H1 (cell line): ENCODE measurements at regions not wholly inside any gene's neighbourhood (a gene's known extent, or its start where the extent isn't known, plus 50 kb on each side); places are given as distances from the start of the nearest gene placed in this dataset.

ENCODE experiments used
- CTCF ChIA-PET: fragments of 300-600 bp; sonication (Branson Sonifier 250); formaldehyde crosslinking; loops from one replicate; lab custom pipeline; 2021; ENCODE audit not compliant: partially characterized antibody; lab: Charles Lee
- POLR2A ChIA-PET: fragments of 300-600 bp; sonication (Branson Sonifier 250); formaldehyde crosslinking; loops from one replicate; lab custom pipeline; 2021; ENCODE audit warnings: inconsistent platforms; ENCODE audit not compliant: partially characterized antibody; lab: Charles Lee
- DNase-seq, 2 experiments: peaks; one replicate each; pipeline versions ENCODE4 v3.0.0 to v3.0.0-alpha.2; 2010 to 2022; ENCODE audit warnings: low spot score in 2 of 2, low read depth in 1 of 2, mixed read lengths in 1 of 2
- FAIRE-seq: peaks from 2 replicates; lab custom pipeline; 2011; peaks lifted over from hg19 to GRCh38; lab: Jason Lieb, UNC
- H2AFZ ChIP-seq: 2 replicates; pipeline ENCODE4 v1.8.1; 2012; ENCODE audit warnings: low read length, inconsistent platforms
- H2AK5ac ChIP-seq: 2 replicates; pipeline ENCODE4 v1.6.1; 2013; ENCODE audit warnings: low read depth, low read length
- H2BK120ac ChIP-seq: replicated peaks from 2 replicates; pipeline ENCODE3; 2013; ENCODE audit warnings: low read depth, low read length, inconsistent platforms
- H2BK12ac ChIP-seq: 2 replicates; pipeline ENCODE4 v1.6.1; 2013; ENCODE audit warnings: low read depth, low read length
- H2BK15ac ChIP-seq: 2 replicates; pipeline ENCODE4 v1.6.1; 2013; ENCODE audit warnings: low read length
- H2BK20ac ChIP-seq: 2 replicates; pipeline ENCODE4 v1.6.1; 2013; ENCODE audit warnings: low read length
- H2BK5ac ChIP-seq: 2 replicates; pipeline ENCODE4 v1.6.1; 2013; ENCODE audit warnings: low read depth, low read length
- H3K14ac ChIP-seq: 2 replicates; pipeline ENCODE4 v1.6.1; 2013; ENCODE audit warnings: inconsistent platforms; ENCODE audit not compliant: insufficient read length
- H3K18ac ChIP-seq: 2 replicates; pipeline ENCODE4 v1.6.1; 2013; ENCODE audit warnings: low read length; ENCODE audit errors: extremely low read depth
- H3K23ac ChIP-seq: 2 replicates; pipeline ENCODE4 v1.6.1; 2013; ENCODE audit warnings: inconsistent platforms; ENCODE audit not compliant: insufficient read length
- H3K23me2 ChIP-seq: 2 replicates; pipeline ENCODE4 v1.6.1; 2013; ENCODE audit warnings: low read depth, low read length
- H3K27ac ChIP-seq: 2 replicates; pipeline ENCODE4 v1.6.1; 2011; ENCODE audit warnings: low read depth, low read length, inconsistent platforms
- H3K27me3 ChIP-seq, 4 experiments: replicated peaks in 1 of 4; 1 replicate in 1 of 4; 2 replicates in 3 of 4; pipeline versions ENCODE4 v1.6.1 to v1.8.1; 2011 to 2013; ENCODE audit warnings: low read length in 3 of 4, mild to moderate bottlenecking in 3 of 4, inconsistent platforms in 2 of 4, mixed read lengths in 2 of 4, moderate library complexity in 1 of 4; ENCODE audit not compliant: control insufficient read depth in 3 of 4, insufficient read depth in 3 of 4; ENCODE audit errors: extremely low read depth in 1 of 4
- H3K36me3 ChIP-seq, 4 experiments: 2 replicates each; pipeline versions ENCODE4 v1.6.1 to v1.8.1; 2011 to 2013; ENCODE audit warnings: mild to moderate bottlenecking in 4 of 4, low read length in 3 of 4, moderate library complexity in 2 of 4, control low read depth in 1 of 4, inconsistent platforms in 1 of 4; ENCODE audit not compliant: insufficient read depth in 4 of 4, control insufficient read depth in 2 of 4
- H3K4ac ChIP-seq: replicated peaks from 2 replicates; pipeline ENCODE3; 2013; ENCODE audit warnings: low read length, low read depth, mixed read lengths, inconsistent platforms; ENCODE audit not compliant: insufficient read length
- H3K4me1 ChIP-seq, 4 experiments: replicated peaks in 1 of 4; 1 replicate in 1 of 4; 2 replicates in 3 of 4; pipeline versions ENCODE4 v1.6.1 to v1.8.1; 2011 to 2013; ENCODE audit warnings: low read length in 3 of 4, inconsistent platforms in 2 of 4, mixed read lengths in 1 of 4; ENCODE audit not compliant: insufficient read depth in 4 of 4, control insufficient read depth in 3 of 4
- H3K4me2 ChIP-seq, 2 experiments: 2 replicates each; pipeline versions ENCODE4 v1.6.1 to v1.8.1; 2011 to 2013; ENCODE audit warnings: low read depth in 2 of 2, low read length in 2 of 2, control low read depth in 1 of 2, inconsistent platforms in 1 of 2, mild to moderate bottlenecking in 1 of 2; ENCODE audit not compliant: insufficient read depth in 1 of 2
- H3K4me3 ChIP-seq, 4 experiments: fragments of 200-600, 300-600 bp in 1 of 4; sonication (generic), shearing (Covaris generic), sonication (Bioruptor Twin) in 1 of 4; 2 replicates each; pipeline versions ENCODE4 v1.5.1 to v1.8.1; 2011 to 2016; ENCODE audit warnings: low read length in 4 of 4, low read depth in 3 of 4, control low read depth in 2 of 4, inconsistent platforms in 2 of 4, mild to moderate bottlenecking in 2 of 4, mixed read lengths in 1 of 4, moderate library complexity in 1 of 4; ENCODE audit not compliant: insufficient read depth in 2 of 4; ENCODE audit errors: extremely low read depth in 1 of 4
- H3K56ac ChIP-seq: replicated peaks from 2 replicates; pipeline ENCODE3; 2013; ENCODE audit warnings: low read depth, mild to moderate bottlenecking, mixed read lengths, low read length, inconsistent platforms; ENCODE audit not compliant: insufficient read length
- H3K79me1 ChIP-seq: 2 replicates; pipeline ENCODE4 v1.6.1; 2013; ENCODE audit warnings: low read depth, low read length, control low read depth
- H3K79me2 ChIP-seq, 2 experiments: 2 replicates each; pipeline versions ENCODE4 v1.6.1 to v1.8.1; 2012 to 2013; ENCODE audit warnings: low read length in 2 of 2, mild to moderate bottlenecking in 2 of 2, inconsistent platforms in 1 of 2; ENCODE audit not compliant: insufficient read depth in 2 of 2, control insufficient read depth in 1 of 2
- H3K9ac ChIP-seq, 4 experiments: replicated peaks in 1 of 4; 1 replicate in 1 of 4; 2 replicates in 3 of 4; pipeline versions ENCODE4 v1.6.1 to v1.8.1; 2011 to 2013; ENCODE audit warnings: low read depth in 3 of 4, low read length in 3 of 4, control low read depth in 2 of 4, mild to moderate bottlenecking in 2 of 4, moderate library complexity in 2 of 4, inconsistent platforms in 1 of 4; ENCODE audit errors: extremely low read depth in 1 of 4
- H3K9me3 ChIP-seq, 2 experiments: 2 replicates each; pipeline versions ENCODE4 v1.6.1 to v1.8.1; 2012 to 2013; ENCODE audit warnings: mild to moderate bottlenecking in 2 of 2, moderate library complexity in 2 of 2, control low read depth in 1 of 2, inconsistent platforms in 1 of 2, low read depth in 1 of 2, low read length in 1 of 2, mixed read lengths in 1 of 2; ENCODE audit not compliant: insufficient read depth in 2 of 2
- H4K20me1 ChIP-seq, 2 experiments: replicated peaks in 1 of 2; 2 replicates each; pipeline versions ENCODE3 to v1.8.1; 2011 to 2013; ENCODE audit warnings: inconsistent platforms in 2 of 2, low read length in 2 of 2, mild to moderate bottlenecking in 1 of 2; ENCODE audit not compliant: insufficient read depth in 2 of 2, control insufficient read depth in 1 of 2
- H4K5ac ChIP-seq: 2 replicates; pipeline ENCODE4 v1.6.1; 2013; ENCODE audit warnings: low read length, low read depth, mixed read lengths, inconsistent platforms; ENCODE audit not compliant: insufficient read length
- H4K8ac ChIP-seq: 2 replicates; pipeline ENCODE4 v1.8.0; 2013; ENCODE audit warnings: mild to moderate bottlenecking, moderate library complexity, low read length, inconsistent platforms; ENCODE audit not compliant: insufficient read depth; ENCODE audit errors: extremely low read depth
- H4K91ac ChIP-seq: replicated peaks from 2 replicates; pipeline ENCODE3; 2013; ENCODE audit warnings: low read length, mixed read lengths, inconsistent platforms; ENCODE audit not compliant: insufficient read length
- BRCA1 ChIP-seq: IDR thresholded peaks from 2 replicates; pipeline ENCODE4 v1.6.1; 2012; ENCODE audit warnings: low read depth, low read length, improper control_type of control experiment
- GABPA ChIP-seq: IDR thresholded peaks from 2 replicates; pipeline ENCODE4 v1.6.1; 2011; ENCODE audit warnings: mild to moderate bottlenecking, low read length, moderate library complexity, borderline replicate concordance; ENCODE audit not compliant: insufficient read depth
- HDAC2 ChIP-seq, 2 experiments: fragments of 300-600 bp in 1 of 2; sonication (generic) in 1 of 2; IDR thresholded peaks; 2 replicates each; pipeline ENCODE4 v1.6.1; 2011 to 2012; ENCODE audit warnings: low read depth in 2 of 2, low read length in 2 of 2, mild to moderate bottlenecking in 2 of 2, moderate library complexity in 2 of 2, borderline replicate concordance in 1 of 2, inconsistent platforms in 1 of 2
- HDAC6 ChIP-seq: IDR thresholded peaks from one replicate; pipeline ENCODE4 v1.7.1; 2012; ENCODE audit warnings: low read depth, mild to moderate bottlenecking, inconsistent platforms, low read length, moderate library complexity
- RXRA ChIP-seq: IDR thresholded peaks from 2 replicates; pipeline ENCODE4 v1.6.1; 2011; ENCODE audit warnings: low read depth, mild to moderate bottlenecking, low read length, moderate library complexity; ENCODE audit not compliant: insufficient read depth
- SIX5 ChIP-seq: IDR thresholded peaks from 2 replicates; pipeline ENCODE4 v1.6.1; 2011; ENCODE audit warnings: mild to moderate bottlenecking, low read depth, low read length
- TCF12 ChIP-seq: IDR thresholded peaks from 2 replicates; pipeline ENCODE4 v1.6.1; 2011; ENCODE audit warnings: low read depth, mild to moderate bottlenecking, low read length
- WGBS, 2 experiments: shearing (Covaris generic) in 1 of 2; methylation state at CpG; one replicate each; pipeline versions ENCODE4 v1.1.6 to v1.1.7; 2013 to 2015; ENCODE audit warnings: low lambda C conversion rate in 2 of 2, mixed read lengths in 2 of 2, inconsistent platforms in 1 of 2, low coverage in 1 of 2, missing lambda C conversion rate in 1 of 2; ENCODE audit not compliant: insufficient replicate concordance in 2 of 2, insufficient coverage in 1 of 2, insufficient read length in 1 of 2; ENCODE audit errors: extremely low coverage in 1 of 2, missing lambda C conversion rate in 1 of 2; 5-methylcytosine and 5-hydroxymethylcytosine counted together
- TF ChIP-seq, protein P1 (sequence below): IDR thresholded peaks from 2 replicates; pipeline ENCODE4 v1.6.1; 2012; ENCODE audit warnings: low read length, inconsistent platforms
- TF ChIP-seq, protein P2 (sequence below): IDR thresholded peaks from 2 replicates; pipeline ENCODE4 v1.6.1; 2012; ENCODE audit warnings: inconsistent platforms

DNA sequence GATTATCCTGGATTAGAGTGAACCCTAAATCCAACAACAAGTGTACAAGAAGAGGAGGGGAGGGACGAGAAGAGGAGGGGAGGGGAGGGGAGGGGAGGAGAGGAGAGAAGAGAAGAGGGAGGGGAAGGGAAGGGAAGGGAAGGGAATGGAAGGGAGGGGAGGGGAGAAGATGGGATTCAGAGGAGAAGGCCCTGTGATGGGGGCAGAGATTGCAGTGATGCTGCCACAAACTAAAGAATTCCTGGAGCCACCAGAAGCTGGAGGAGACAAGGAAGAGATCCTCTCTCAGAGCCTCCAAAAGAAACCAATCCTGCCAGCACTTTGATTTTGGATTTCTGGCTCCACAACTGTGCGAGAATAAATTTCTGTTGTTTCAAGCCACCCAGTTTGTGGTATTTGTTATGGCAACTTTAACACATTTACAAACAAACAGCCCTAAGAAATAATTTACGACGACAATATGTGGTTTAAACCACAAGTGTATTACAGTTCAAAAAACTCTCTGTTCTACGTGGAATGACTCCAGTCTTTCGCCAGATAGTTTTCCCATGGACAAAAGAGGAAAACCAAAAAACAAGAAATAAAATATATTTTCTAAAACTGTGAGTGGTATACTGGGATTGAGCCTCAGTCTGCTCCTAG lies 235.4 kb downstream of the HDGFL1 start:
- H3K18ac ChIP-seq = no peak overlapping the region
- H2AFZ ChIP-seq = no peak overlapping the region
- no peaks in the 10 kb centered on the region for H3K79me2 ChIP-seq
- H2BK12ac ChIP-seq = no peak overlapping the region
- no peaks in the 10 kb centered on the region for H3K27me3 ChIP-seq
- no peak for FAIRE-seq
- no peak overlapping the region for H3K14ac ChIP-seq
- no peak overlapping the region for H3K56ac ChIP-seq
- H3K4me3 ChIP-seq = no peak overlapping the region
- no peak overlapping the region for H3K9ac ChIP-seq
- ChIA-PET CTCF (no interaction called here), POLR2A (no interaction called here)
- H4K8ac ChIP-seq = no peak overlapping the region
- no peak overlapping the region for H3K4ac ChIP-seq
- H2BK15ac ChIP-seq = no peak overlapping the region
- no peak overlapping the region for H4K5ac ChIP-seq
- H2BK20ac ChIP-seq = no peak overlapping the region
- H3K4me1 ChIP-seq = peaks cover 0 to 10% (median 3%) of the 10 kb centered on the region in 4 experiments; a peak in 4 of 7 replicates
- H4K91ac ChIP-seq = no peak overlapping the region
- no peaks in the 10 kb centered on the region for H3K9me3 ChIP-seq
- H3K79me1 ChIP-seq = no peaks in the 10 kb centered on the region
- TF ChIP-seq GABPA (no peak), BRCA1 (no peak), RXRA (no peak), SIX5 (no peak), HDAC6 (no peak), HDAC2 (IDR thresholded peaks at IDR 0.05; ENCODE audit: borderline replicate concordance in 1 of 2, low read depth in 2 of 2, low read length in 2 of 2) (no peak), TCF12 (no peak)
- TF ChIP-seq, protein P1, sequence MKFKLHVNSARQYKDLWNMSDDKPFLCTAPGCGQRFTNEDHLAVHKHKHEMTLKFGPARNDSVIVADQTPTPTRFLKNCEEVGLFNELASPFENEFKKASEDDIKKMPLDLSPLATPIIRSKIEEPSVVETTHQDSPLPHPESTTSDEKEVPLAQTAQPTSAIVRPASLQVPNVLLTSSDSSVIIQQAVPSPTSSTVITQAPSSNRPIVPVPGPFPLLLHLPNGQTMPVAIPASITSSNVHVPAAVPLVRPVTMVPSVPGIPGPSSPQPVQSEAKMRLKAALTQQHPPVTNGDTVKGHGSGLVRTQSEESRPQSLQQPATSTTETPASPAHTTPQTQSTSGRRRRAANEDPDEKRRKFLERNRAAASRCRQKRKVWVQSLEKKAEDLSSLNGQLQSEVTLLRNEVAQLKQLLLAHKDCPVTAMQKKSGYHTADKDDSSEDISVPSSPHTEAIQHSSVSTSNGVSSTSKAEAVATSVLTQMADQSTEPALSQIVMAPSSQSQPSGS = no peak
- TF ChIP-seq, protein P2, sequence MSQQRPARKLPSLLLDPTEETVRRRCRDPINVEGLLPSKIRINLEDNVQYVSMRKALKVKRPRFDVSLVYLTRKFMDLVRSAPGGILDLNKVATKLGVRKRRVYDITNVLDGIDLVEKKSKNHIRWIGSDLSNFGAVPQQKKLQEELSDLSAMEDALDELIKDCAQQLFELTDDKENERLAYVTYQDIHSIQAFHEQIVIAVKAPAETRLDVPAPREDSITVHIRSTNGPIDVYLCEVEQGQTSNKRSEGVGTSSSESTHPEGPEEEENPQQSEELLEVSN = no peak
- TF ChIP-seq, all 59 proteins: peak for 0
- Histone ChIP-seq H4K20me1 (no peaks in the 10 kb centered on the region), H3K23ac (no peak overlapping the region), H3K23me2 (no peaks in the 10 kb centered on the region), H3K36me3 (no peaks in the 10 kb centered on the region), H3K4me2 (no peak overlapping the region), H2BK120ac (no peak overlapping the region), H2BK5ac (no peak overlapping the region), H3K27ac (no peak overlapping the region), H2AK5ac (no peak overlapping the region)
- DNase-seq = no peak
- 82% methylated on average over 6 of the region's 6 CpGs; no CpG with 5 or more reads in 1 of the 2 experiments for WGBS, 2 experiments
